Stimulated activated CD4-positive, alpha-beta T cell treated with anti-CD3 and anti-CD28 coated beads, Interleukin-12 subunit alpha, Interleukin-12 subunit beta, amount 100 ng/mL, for 4 hours (primary cell): ENCODE measurements at regions not wholly inside any gene's neighbourhood (a gene's known extent, or its start where the extent isn't known, plus 50 kb on each side); places are given as distances from the start of the nearest gene placed in this dataset.

Experiments
- DNase-seq: peaks from one replicate; pipeline ENCODE4 v3.0.0-alpha.2; 2020

- no peak for DNase-seq
These were observed 400.2 kb downstream of the QKI start for GRCh38 chr6:163814494-163815364.

GRCh38 chr6:163813979-163814493 lies 399.5 kb downstream of the QKI start:
- no peak for DNase-seq

- no peak for DNase-seq
These were observed 396.8 kb downstream of the QKI start for GRCh38 chr6:163811317-163811716.

GRCh38 chr6:163809364-163809763 lies 394.8 kb downstream of the QKI start:
- DNase-seq, result no peak

GRCh38 chr6:163808871-163809270 lies 394.4 kb downstream of the QKI start:
- no peak for DNase-seq

GRCh38 chr6:163808231-163808630 lies 393.7 kb downstream of the QKI start:
- no peak for DNase-seq

GRCh38 chr6:163806755-163807499 lies 392.4 kb downstream of the QKI start:
- no peak for DNase-seq

GRCh38 chr6:163804991-163805390 lies 390.5 kb downstream of the QKI start:
- no peak for DNase-seq

- DNase-seq, result no peak
These were observed 387.7 kb downstream of the QKI start for GRCh38 chr6:163802267-163802666.

GRCh38 chr6:163797296-163797845 lies 382.9 kb downstream of the QKI start:
- no peak for DNase-seq

- no peak for DNase-seq
These were observed 378.8 kb downstream of the QKI start for GRCh38 chr6:163793011-163793983.

- no peak for DNase-seq
These were observed 375.8 kb downstream of the QKI start for GRCh38 chr6:163790266-163790840.

GRCh38 chr6:163789199-163789810 lies 374.8 kb downstream of the QKI start:
- DNase-seq, result no peak

GRCh38 chr6:163786995-163787671 lies 372.6 kb downstream of the QKI start:
- no peak for DNase-seq

- no peak for DNase-seq
These were observed 368.0 kb downstream of the QKI start for GRCh38 chr6:163782436-163783003.

- no peak for DNase-seq
These were observed 366.5 kb downstream of the QKI start for GRCh38 chr6:163780994-163781393.

- DNase-seq, result no peak
These were observed 365.3 kb downstream of the QKI start for GRCh38 chr6:163779727-163780284.

GRCh38 chr6:163777716-163778115 lies 363.2 kb downstream of the QKI start:
- DNase-seq, result no peak

GRCh38 chr6:163776906-163777686 lies 362.6 kb downstream of the QKI start:
- DNase-seq, result no peak
